GM21515 (cell line): ENCODE measurements at regions not wholly inside any gene's neighbourhood (a gene's known extent, or its start where the extent isn't known, plus 50 kb on each side); places are given as distances from the start of the nearest gene placed in this dataset.

Experiments used
- ATAC-seq: cut with Tn5 transposase; IDR thresholded peaks from one replicate; pipeline ENCODE4 v1.9.1; 2021; ENCODE audit not compliant: unreplicated experiment

GRCh38 chr5:118228489-118228888 lies 759.9 kb downstream of the DTWD2 start:
- ATAC-seq: no peak

GRCh38 chr5:118224546-118224945 lies 763.8 kb downstream of the DTWD2 start:
- ATAC-seq: no peak

GRCh38 chr5:118220556-118221195 lies 767.7 kb downstream of the DTWD2 start:
- no peak for ATAC-seq

- no peak for ATAC-seq
These were observed 776.7 kb downstream of the DTWD2 start for GRCh38 chr5:118211606-118212005.

- ATAC-seq: no peak
These were observed 780.3 kb downstream of the DTWD2 start for GRCh38 chr5:118208031-118208453.

GRCh38 chr5:118199801-118200200 lies 788.5 kb downstream of the DTWD2 start:
- no peak for ATAC-seq

- no peak for ATAC-seq
These were observed 792.1 kb downstream of the DTWD2 start for GRCh38 chr5:118196229-118196628.

GRCh38 chr5:118195211-118195610 lies 793.1 kb downstream of the DTWD2 start:
- ATAC-seq: no peak

GRCh38 chr5:118193194-118193905 lies 795.0 kb downstream of the DTWD2 start:
- no peak for ATAC-seq

GRCh38 chr5:118185018-118185417 lies 803.3 kb downstream of the DTWD2 start:
- no peak for ATAC-seq

GRCh38 chr5:118176146-118176545 lies 812.2 kb downstream of the DTWD2 start:
- no peak for ATAC-seq

- no peak for ATAC-seq
These were observed 813.7 kb downstream of the DTWD2 start for GRCh38 chr5:118174671-118175070.

GRCh38 chr5:118173340-118173739 lies 815.0 kb downstream of the DTWD2 start:
- no peak for ATAC-seq

GRCh38 chr5:118165619-118166018 lies 822.7 kb downstream of the DTWD2 start:
- ATAC-seq: no peak

- ATAC-seq: no peak
These were observed 832.2 kb downstream of the DTWD2 start for GRCh38 chr5:118156181-118156580.

- no peak for ATAC-seq
These were observed 841.5 kb downstream of the DTWD2 start for GRCh38 chr5:118146824-118147223.

- no peak for ATAC-seq
These were observed 843.8 kb downstream of the DTWD2 start for GRCh38 chr5:118144540-118144939.

GRCh38 chr5:118139361-118139760 lies 849.0 kb downstream of the DTWD2 start:
- no peak for ATAC-seq

- no peak for ATAC-seq
These were observed 862.2 kb downstream of the DTWD2 start for GRCh38 chr5:118126159-118126558.

- ATAC-seq: no peak
These were observed 862.7 kb downstream of the DTWD2 start for GRCh38 chr5:118125687-118126086.

GRCh38 chr5:118121258-118121657 lies 867.1 kb downstream of the DTWD2 start:
- no peak for ATAC-seq

GRCh38 chr5:118115791-118116190 lies 872.6 kb downstream of the DTWD2 start:
- no peak for ATAC-seq

- ATAC-seq: no peak
These were observed 876.4 kb downstream of the DTWD2 start for GRCh38 chr5:118111956-118112355.
